Neuron (in vitro differentiated cells): ENCODE measurements at regions not wholly inside any gene's neighbourhood (a gene's known extent, or its start where the extent isn't known, plus 50 kb on each side); places are given as distances from the start of the nearest gene placed in this dataset.

Source experiments
- H2AFZ ChIP-seq: one replicate; pipeline ENCODE4 v1.6.1; 2013; ENCODE audit warnings: low read depth, mild to moderate bottlenecking, inconsistent platforms, low read length, moderate library complexity
- H3K27me3 ChIP-seq: one replicate; pipeline ENCODE4 v1.6.1; 2013; ENCODE audit warnings: low read length; ENCODE audit not compliant: insufficient read depth
- H3K36me3 ChIP-seq: one replicate; pipeline ENCODE4 v1.6.1; 2013; ENCODE audit warnings: low read length; ENCODE audit not compliant: insufficient read depth
- H3K4me1 ChIP-seq: one replicate; pipeline ENCODE4 v1.6.1; 2013; ENCODE audit warnings: low read length; ENCODE audit not compliant: insufficient read depth
- H3K4me3 ChIP-seq: 2 replicates; pipeline ENCODE4 v1.5.1; 2013; ENCODE audit warnings: mild to moderate bottlenecking, low read length, moderate library complexity
- H3K9me3 ChIP-seq: one replicate; pipeline ENCODE4 v1.6.1; 2013; ENCODE audit warnings: low read length

DNA sequence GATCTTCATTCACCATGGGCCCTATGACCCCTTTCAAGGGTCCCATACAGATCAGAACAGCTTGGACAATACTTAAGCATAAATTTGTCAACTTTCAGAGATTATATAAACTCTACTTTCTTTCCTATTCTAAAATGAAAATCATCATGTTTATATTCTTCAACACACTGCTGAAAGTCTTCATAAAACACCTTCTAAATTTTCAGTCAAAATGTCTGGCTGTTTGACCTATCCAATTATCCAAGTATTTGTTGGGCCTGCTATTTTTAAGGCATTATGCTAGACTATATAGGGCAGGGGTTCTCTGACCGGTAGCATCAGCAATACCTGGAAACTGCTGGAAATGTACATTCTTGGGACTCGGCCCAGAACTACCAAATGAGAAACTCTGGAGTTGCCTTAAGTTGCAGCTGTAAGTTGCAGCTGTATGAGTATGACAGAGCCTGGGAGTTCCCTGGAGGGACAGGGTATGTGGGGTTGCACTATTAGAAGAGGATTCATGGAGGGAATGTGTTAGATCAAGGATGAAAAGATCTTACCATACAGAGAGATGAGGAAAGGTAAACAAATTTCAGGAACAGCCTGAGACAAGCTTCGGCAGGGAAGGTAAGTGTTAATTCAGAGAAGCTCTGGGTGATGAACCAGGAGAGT is 293.0 kb downstream of the ADGB start:
- H3K27me3 ChIP-seq, result no peaks in the 10 kb centered on the region
- no peaks in the 10 kb centered on the region for H3K36me3 ChIP-seq
- peaks cover 7% of the 10 kb centered on the region for H3K4me1 ChIP-seq
- no peak overlapping the region for H3K4me3 ChIP-seq
- no peaks in the 10 kb centered on the region for H3K9me3 ChIP-seq
- no peak overlapping the region for H2AFZ ChIP-seq

DNA sequence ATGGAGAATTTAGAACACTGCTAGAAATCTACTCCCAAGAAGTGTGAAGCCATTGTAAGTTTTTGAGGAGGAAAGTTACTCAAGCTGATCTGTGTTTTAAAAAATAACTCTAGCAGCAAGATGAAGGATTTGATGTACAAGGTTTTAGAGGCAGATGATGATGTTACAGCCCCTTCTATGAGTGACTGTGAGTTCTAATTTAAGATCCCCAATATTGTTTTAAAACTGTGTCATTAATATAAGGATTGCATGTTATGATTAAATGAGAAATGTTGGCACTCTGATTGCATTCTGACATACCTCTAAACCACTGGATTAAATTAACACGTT is 293.5 kb downstream of the ADGB start:
- Histone ChIP-seq H3K9me3 (no peaks in the 10 kb centered on the region), H3K4me3 (no peak overlapping the region), H3K4me1 (peaks cover 7% of the 10 kb centered on the region), H2AFZ (no peak overlapping the region), H3K36me3 (no peaks in the 10 kb centered on the region), H3K27me3 (no peaks in the 10 kb centered on the region)

DNA sequence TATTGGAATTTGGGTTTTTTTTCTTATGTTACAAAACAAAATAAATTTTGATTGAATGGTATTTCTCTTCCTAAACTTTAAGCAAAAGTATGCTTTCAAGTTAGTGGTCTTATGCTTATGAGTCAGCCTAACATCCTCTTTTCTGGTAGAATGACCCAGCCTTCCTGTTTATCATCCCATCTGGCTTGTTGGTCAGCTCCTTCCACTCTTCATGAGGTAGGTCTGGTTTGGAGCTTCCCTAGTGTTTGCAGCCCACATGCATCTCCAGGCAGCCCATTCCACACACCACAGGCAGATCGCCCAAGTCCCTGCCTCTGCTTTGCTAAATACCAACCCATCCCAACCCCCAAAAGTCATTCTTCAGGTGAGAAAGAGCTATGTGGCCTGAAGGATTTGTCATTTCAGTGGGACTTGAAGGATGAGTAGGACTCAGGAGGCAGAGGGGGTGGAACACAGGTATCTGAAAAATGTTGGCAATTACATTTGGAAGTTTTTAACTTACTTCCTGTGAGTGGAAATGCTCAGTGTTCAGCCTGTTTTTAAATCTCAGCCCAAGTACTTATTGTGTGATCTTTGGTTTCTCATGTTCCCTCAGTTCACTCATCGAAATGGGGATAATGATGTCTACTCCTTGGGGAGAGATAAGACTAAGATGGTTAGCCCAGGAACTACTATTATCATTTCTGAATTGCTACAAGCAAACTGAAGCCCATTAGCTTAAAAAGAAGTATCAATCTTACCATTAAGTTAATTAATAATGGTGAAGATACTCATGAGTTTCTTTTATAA is 294.0 kb downstream of the ADGB start:
- no peaks in the 10 kb centered on the region for H3K36me3 ChIP-seq
- no peak overlapping the region for H3K4me3 ChIP-seq
- H3K9me3 ChIP-seq, result no peaks in the 10 kb centered on the region
- H3K27me3 ChIP-seq, result no peaks in the 10 kb centered on the region
- no peak overlapping the region for H2AFZ ChIP-seq
- H3K4me1 ChIP-seq, result peaks cover 7% of the 10 kb centered on the region

DNA sequence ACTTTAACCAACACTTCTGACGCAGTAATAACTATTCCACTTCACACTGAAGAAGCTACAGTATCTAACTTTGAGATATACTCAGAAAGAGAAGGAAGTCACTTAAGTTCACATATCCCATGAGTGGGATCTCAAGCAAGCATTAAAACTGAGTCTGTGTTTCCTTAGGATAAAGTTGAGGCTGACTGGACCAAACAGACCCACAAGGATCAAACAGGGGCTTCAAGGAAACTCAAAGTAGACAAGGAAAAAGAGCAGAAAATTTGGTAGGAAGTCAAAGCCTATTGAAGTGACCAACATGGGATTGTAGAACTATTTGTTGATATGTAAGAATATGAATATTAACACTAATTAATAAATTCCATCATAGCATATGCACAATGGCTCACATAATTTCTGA is 294.9 kb downstream of the ADGB start:
- H2AFZ ChIP-seq, result no peak overlapping the region

GRCh38 chr6:146894624-146895023 is 295.9 kb downstream of the ADGB start:
- no peaks in the 10 kb centered on the region for H3K27me3 ChIP-seq
- H3K4me1 ChIP-seq, result peaks cover 7% of the 10 kb centered on the region
- no peaks in the 10 kb centered on the region for H3K36me3 ChIP-seq
- no peak overlapping the region for H2AFZ ChIP-seq
- H3K4me3 ChIP-seq, result no peak overlapping the region
- no peaks in the 10 kb centered on the region for H3K9me3 ChIP-seq

More for the DNA sequence above, 294.9 kb downstream of the ADGB start:
- Histone ChIP-seq H3K27me3 (no peaks in the 10 kb centered on the region), H3K4me3 (no peak overlapping the region), H3K36me3 (no peaks in the 10 kb centered on the region), H3K9me3 (no peaks in the 10 kb centered on the region), H3K4me1 (peaks cover 7% of the 10 kb centered on the region)

DNA sequence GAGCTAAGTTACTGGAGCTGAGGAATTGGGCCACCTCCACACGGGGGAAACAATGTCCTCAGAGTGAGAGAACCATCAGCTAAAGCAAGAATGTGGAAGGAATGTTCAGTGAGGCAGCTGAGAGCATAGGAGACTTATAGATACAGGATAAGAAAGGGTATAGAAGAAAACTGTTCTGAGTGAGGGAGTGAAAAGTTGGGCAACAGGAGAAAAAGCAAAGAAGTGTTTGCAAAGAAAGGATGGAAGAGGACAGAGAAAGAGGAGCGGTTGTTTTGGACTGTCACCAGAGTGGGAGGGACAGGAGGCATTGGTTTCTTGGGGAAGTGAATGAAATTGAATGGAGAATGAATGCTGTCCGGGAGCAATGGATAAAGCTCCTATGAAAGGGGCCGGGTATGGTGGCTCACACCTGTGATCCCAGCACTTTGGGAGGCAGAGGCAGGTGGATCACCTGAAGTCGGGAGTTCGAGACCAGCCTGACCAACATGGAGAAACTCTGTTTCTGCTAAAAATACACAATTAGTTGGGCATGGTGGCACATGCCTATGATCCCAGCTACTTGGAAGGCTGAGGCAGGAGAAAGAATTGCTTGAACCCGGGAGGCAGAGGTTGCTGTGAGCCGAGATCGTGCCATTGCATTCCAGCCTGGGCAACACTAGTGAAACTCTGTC is 296.5 kb downstream of the ADGB start:
- H3K4me3 ChIP-seq, result no peak overlapping the region
- H3K4me1 ChIP-seq, result peaks cover 7% of the 10 kb centered on the region
- H3K36me3 ChIP-seq, result no peaks in the 10 kb centered on the region
- no peaks in the 10 kb centered on the region for H3K9me3 ChIP-seq
- no peaks in the 10 kb centered on the region for H3K27me3 ChIP-seq
- no peak overlapping the region for H2AFZ ChIP-seq

DNA sequence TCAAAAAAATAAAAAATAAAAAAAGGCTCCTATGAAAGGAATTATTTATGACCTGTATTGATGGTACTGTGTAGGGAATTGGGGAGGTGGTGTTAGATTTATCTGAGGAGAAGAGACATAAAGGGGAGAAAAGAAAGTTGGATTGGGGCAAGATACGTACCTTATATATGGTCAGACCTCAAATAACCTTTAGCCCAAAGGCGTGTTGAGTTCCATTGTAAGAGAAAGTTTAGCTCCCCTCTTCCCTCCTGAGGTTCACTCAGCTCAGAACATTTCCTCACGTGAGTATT is 296.9 kb downstream of the ADGB start:
- peaks cover 7% of the 10 kb centered on the region for H3K4me1 ChIP-seq
- no peaks in the 10 kb centered on the region for H3K36me3 ChIP-seq
- H3K4me3 ChIP-seq, result no peak overlapping the region
- no peaks in the 10 kb centered on the region for H3K27me3 ChIP-seq
- H3K9me3 ChIP-seq, result no peaks in the 10 kb centered on the region
- no peak overlapping the region for H2AFZ ChIP-seq

- H3K9me3 ChIP-seq, result no peaks in the 10 kb centered on the region
- no peak overlapping the region for H2AFZ ChIP-seq
- H3K4me1 ChIP-seq, result peaks cover 7% of the 10 kb centered on the region
- no peak overlapping the region for H3K4me3 ChIP-seq
- H3K27me3 ChIP-seq, result no peaks in the 10 kb centered on the region
- no peaks in the 10 kb centered on the region for H3K36me3 ChIP-seq
These were observed 297.5 kb downstream of the ADGB start for GRCh38 chr6:146896062-146896813.

DNA sequence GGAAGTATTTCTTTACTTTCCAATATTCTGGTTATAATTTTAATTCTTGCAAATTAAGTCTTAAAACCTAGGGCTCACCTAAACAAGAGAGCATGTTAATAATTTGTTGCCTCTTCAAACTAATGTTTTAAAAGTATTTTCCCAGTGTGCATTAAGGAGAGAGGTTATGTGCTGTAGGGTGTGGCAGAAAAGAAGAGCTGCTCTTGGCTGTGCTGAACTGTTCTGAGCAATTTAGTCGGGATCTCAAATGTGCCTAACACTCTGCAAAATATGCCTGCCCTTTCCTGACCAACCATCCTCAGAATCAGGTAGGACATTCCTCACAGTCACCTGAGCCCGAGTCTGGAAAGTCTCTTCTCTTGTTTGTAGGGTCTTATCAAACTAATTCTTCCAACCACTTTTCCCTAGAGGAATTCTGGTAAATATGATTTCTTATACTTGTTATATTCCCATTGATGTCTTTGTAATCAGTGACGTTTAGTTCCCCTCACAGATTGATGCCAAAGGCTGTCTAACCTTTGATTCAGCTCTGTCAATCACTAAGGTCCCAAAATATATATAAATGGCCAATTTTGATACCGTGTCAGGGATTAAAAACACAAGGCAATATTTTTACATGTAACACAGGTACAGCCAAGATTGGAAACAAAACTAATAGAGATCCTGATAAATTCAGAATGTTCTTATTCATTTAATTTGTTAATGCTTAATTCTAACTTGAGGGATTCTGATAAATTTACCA is 298.4 kb downstream of the ADGB start:
- Histone ChIP-seq H3K9me3 (no peaks in the 10 kb centered on the region), H3K27me3 (no peaks in the 10 kb centered on the region), H2AFZ (no peak overlapping the region), H3K4me1 (peaks cover 7% of the 10 kb centered on the region), H3K36me3 (no peaks in the 10 kb centered on the region), H3K4me3 (no peak overlapping the region)

DNA sequence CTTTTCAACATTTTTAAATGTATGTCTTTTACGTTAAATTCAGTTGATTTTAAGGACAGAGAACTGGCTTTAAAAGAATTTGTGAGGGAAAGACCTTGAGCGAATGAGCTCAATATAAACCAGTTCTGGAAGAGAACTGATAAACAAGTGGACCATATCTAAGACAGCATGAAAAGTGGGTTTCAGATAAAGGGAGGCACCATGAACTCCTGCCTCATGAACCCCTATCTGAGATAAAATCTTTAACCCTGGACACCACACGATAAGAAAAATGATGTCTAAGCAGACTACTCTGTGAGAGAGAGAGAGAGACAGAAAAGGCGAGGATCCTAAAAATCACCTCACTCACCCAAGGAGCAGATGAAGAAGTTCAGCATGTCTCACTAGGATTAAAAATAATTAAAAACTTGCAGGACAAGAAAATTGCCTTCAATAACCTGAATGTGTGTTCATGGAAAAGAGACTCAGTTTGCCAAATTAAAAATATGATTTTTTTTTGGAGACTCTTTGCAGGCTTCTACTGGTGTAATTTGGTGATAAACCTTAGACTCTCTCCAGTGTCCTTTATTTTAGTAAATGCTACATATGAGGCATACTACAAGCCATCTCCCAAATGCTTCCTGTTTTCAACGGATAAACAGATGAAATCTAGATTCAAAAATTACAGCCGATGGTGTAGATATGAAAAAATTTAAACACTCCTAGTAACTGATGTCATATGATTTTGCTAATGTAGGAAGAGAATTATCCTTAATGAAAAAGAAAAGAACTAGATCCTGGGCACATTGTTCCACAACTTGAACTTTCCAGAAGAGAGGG is 299.5 kb downstream of the ADGB start:
- Histone ChIP-seq H3K36me3 (no peaks in the 10 kb centered on the region), H3K27me3 (no peaks in the 10 kb centered on the region), H3K4me1 (peaks cover 7% of the 10 kb centered on the region), H3K4me3 (no peak overlapping the region), H3K9me3 (no peaks in the 10 kb centered on the region), H2AFZ (no peak overlapping the region)

- Histone ChIP-seq H3K27me3 (no peaks in the 10 kb centered on the region), H3K9me3 (no peaks in the 10 kb centered on the region), H3K36me3 (no peaks in the 10 kb centered on the region), H2AFZ (no peak overlapping the region), H3K4me1 (peaks cover 10% of the 10 kb centered on the region), H3K4me3 (no peak overlapping the region)
These were observed 300.1 kb downstream of the ADGB start for GRCh38 chr6:146898888-146899227.
